HG03521 (cell line): ENCODE measurements at regions not wholly inside any gene's neighbourhood (a gene's known extent, or its start where the extent isn't known, plus 50 kb on each side); places are given as distances from the start of the nearest gene placed in this dataset.
"Not testable (repeated sequence)": the region's sequence is repeated elsewhere in the genome, so short reads cannot be mapped to it uniquely, and the experiment has no call there.

Experiments used
- ATAC-seq: cut with Tn5 transposase; IDR thresholded peaks from one replicate; pipeline ENCODE4 v1.9.1; 2021; ENCODE audit warnings: mild to moderate bottlenecking, moderate library complexity; ENCODE audit not compliant: unreplicated experiment

GRCh38 chr22:25348996-25349395 is 129.6 kb downstream of the CRYBB2 start:
- not testable (repeated sequence) for ATAC-seq

GRCh38 chr22:25350551-25350971 is 131.1 kb downstream of the CRYBB2 start:
- no peak for ATAC-seq

GRCh38 chr22:25351631-25352293 is 132.3 kb downstream of the CRYBB2 start:
- ATAC-seq = no peak

GRCh38 chr22:25352294-25352680 is 132.8 kb downstream of the CRYBB2 start:
- ATAC-seq = no peak

GRCh38 chr22:25353516-25354445 is 134.3 kb downstream of the CRYBB2 start:
- ATAC-seq = no peak

- no peak for ATAC-seq
Measured at GRCh38 chr22:25354456-25354855, 135.0 kb downstream of the CRYBB2 start.

GRCh38 chr22:25357132-25357455 is 137.7 kb downstream of the CRYBB2 start:
- no peak for ATAC-seq

GRCh38 chr22:25357606-25358420 is 138.4 kb downstream of the CRYBB2 start:
- ATAC-seq = no peak

GRCh38 chr22:25358421-25359170 is 139.2 kb downstream of the CRYBB2 start:
- ATAC-seq = no peak

- ATAC-seq = no peak
Measured at GRCh38 chr22:25359601-25360261, 140.3 kb downstream of the CRYBB2 start.

GRCh38 chr22:25360411-25360810 is 141.0 kb downstream of the CRYBB2 start:
- no peak for ATAC-seq

GRCh38 chr22:25360891-25361645 is 141.6 kb downstream of the CRYBB2 start:
- no peak for ATAC-seq

- no peak for ATAC-seq
Measured at GRCh38 chr22:25361899-25362214, 142.4 kb downstream of the CRYBB2 start.

- ATAC-seq = no peak
Measured at GRCh38 chr22:25362215-25362882, 142.9 kb downstream of the CRYBB2 start.

- no peak for ATAC-seq
Measured at GRCh38 chr22:25362883-25363240, 143.4 kb downstream of the CRYBB2 start.

- no peak for ATAC-seq
Measured at GRCh38 chr22:25363474-25363873, 144.0 kb downstream of the CRYBB2 start.

- no peak for ATAC-seq
Measured at GRCh38 chr22:25364281-25364680, 144.8 kb downstream of the CRYBB2 start.

- ATAC-seq = no peak
Measured at GRCh38 chr22:25364736-25365241, 145.3 kb downstream of the CRYBB2 start.
